GM19452 (cell line): ENCODE measurements at regions not wholly inside any gene's neighbourhood (a gene's known extent, or its start where the extent isn't known, plus 50 kb on each side); places are given as distances from the start of the nearest gene placed in this dataset.
"Not testable (repeated sequence)": the region's sequence is repeated elsewhere in the genome, so short reads cannot be mapped to it uniquely, and the experiment has no call there.

Experiments
- ATAC-seq: cut with Tn5 transposase; IDR thresholded peaks from one replicate; pipeline ENCODE4 v1.9.1; 2021; ENCODE audit not compliant: unreplicated experiment

DNA sequence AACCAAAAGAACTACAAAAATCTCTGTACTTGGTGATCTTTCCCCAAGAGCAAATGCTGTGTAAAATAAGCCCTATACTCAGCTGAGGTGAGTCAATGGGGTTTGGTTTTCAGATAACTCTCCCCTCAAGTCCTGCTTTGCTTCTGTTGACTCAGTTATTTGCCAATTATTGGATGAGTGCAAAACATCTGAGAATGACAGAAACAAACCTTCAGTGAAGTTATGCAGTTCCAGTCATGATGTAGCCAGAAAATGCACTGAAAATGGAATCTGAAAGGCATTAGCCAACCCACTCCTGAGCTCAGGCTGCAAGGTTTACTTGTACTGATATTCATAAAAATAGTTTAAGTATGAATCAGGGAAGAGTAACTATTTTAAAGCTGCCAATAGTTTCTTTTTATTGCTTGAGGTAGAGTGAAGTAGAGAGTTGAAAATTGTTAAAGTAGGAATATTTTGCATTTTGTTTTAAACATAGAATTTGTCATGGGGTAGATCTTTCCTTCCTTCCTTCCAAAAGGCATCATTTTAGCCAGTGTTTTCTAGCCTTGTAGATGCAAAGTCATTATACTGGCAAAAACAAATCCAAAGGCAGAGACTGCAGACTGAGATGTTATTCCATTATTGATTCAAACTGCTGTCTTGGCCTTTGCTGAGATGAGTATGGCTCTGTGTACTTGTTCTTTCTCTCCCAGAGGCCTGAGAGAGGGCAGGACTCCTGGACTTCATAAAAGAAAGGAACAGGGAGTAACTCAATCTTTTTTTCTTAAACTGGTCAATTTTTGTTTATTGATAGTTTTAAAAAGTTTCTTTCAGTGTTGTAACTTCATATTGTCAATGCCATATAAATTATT lies 215.3 kb downstream of the RND3 start:
- ATAC-seq, result no peak

DNA sequence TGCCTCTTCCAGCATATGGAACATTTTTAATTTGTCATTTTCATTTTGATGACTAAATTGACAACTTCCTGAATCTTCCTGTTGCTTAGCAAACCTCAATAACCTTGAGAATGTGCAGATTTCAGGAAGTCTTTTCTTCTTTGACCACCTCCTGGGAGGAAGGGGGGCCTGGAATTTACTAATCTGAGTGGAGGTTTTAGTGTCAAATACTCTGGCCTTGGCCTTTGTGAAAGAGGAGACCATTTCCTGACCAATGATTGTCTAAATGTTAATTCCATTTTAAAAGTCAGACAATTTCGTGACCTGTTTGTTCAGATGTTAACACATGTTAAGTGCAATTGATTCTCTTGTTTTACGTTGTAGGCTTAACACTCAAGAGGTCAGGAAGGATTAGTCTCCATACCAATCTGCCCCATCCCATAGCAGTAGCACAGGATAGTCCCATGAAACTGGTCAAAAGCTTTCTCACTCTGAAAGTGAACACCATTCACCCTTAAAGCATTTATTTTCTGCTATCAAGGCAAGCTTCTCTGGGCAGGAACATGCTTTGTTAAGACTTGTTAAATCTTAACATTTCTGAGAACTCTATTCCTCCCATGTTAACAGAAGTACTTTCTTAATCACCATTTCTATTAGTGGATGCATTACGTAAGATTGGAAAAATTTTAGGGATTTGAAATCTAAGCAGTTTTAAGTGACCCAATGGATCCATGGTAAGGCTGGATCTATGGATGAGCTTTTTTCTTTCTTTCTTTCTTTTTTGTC lies 219.6 kb downstream of the RND3 start:
- no peak for ATAC-seq

GRCh38 chr2:150266931-150267330 lies 220.5 kb downstream of the RND3 start:
- no peak for ATAC-seq

DNA sequence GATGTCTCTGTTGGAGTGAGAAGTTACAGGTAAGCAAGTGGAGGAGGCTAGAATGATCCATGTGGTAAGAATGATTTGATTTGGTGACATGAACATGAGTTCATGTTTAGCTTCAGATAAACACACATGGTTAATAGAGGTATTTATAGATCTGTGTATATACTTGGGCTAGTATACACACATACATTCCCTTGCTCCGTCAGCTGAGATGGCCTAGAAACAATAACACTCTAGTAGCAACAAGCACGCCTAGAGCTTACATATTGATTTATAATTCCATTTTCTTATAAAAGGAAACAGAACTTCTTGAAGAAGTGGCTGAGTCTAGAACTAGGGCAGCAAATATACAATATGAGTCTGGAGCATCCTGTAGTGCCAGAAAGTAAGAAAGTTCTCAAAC lies 223.0 kb downstream of the RND3 start:
- ATAC-seq, result no peak

- ATAC-seq, result no peak
These were observed 225.8 kb downstream of the RND3 start for GRCh38 chr2:150261691-150262090.

DNA sequence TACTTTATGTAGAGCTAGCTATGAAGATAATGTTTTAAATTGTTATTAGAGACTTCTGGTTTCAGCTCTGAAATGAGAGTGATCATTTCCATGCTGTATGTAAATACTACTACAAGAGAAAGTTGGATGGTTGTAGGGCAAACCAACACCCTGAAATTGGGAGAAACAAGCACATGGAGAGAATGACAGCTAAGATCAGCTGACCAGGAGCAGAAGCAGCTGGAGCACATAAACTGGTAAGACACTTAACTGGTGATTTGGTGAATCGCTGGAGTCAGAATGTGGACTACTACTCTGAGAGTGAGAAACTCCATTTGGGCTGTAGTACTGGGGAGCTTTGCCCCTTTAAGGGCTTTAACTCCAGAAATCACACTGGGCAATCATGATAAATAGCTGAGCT lies 226.8 kb downstream of the RND3 start:
- no peak for ATAC-seq

DNA sequence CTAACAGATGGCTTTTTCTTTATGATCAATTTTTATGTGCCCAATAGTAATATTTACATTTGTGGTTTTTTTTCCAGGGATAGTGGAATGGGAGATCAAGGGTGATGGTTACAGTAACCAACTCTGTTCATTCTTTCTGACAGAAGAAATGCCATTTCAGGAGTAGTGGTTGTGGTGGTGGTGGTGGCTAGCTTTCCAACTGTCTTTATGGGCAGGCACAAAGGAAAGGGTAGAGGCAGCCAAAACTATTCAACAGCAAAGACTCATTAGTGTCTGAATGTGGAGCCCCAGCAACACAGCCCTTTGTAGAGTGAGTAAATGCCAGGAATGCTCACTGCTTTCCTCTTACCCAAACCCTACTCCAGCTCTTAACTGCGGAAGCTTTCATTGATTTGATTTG lies 227.7 kb downstream of the RND3 start:
- ATAC-seq, result no peak

DNA sequence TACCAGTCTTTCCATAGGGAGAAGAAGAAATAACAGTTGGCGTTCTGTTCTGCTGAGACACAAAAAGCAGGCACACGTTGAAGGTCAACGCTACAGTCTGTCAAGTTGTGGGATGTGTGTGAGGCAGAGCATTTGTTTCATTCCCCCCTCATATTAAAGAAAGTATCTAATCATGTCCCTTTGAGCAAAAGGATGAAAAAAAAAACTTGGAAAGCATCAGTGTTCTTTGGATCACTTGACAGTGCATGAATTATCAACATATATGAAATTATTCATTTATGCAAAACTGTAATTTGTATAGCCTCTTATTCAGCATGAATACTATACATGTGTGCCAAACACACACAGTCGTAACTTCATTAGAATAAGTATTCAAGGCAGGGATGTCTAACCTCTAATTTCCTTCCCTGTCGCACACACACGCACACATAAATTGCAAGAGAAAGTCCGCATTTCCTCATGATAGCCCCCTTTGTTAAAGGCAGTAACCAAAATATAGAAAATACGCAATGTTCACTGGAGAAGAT lies 228.6 kb downstream of the RND3 start:
- no peak for ATAC-seq

DNA sequence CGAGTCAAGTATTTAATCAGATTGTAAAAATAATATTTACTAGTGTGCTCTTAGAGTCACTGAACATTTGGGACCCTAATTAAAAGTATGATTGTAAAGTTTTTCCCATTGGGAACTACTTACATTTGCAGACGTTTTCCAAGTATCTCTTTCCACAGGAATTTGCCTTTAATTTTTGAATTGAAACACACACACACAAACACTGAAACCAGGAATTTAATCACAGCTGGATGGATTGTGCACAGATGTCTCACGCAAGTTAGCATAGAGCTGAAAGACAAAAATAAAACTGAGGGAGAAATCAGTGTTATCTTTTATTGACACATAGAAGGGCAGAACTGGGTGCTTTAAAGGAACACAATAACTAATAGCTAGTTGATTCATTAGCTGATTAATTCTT lies 230.7 kb downstream of the RND3 start:
- no peak for ATAC-seq

- no peak for ATAC-seq
These were observed 231.9 kb downstream of the RND3 start for GRCh38 chr2:150255528-150255927.

- not testable (repeated sequence) for ATAC-seq
These were observed 237.7 kb downstream of the RND3 start for GRCh38 chr2:150249735-150250134.

DNA sequence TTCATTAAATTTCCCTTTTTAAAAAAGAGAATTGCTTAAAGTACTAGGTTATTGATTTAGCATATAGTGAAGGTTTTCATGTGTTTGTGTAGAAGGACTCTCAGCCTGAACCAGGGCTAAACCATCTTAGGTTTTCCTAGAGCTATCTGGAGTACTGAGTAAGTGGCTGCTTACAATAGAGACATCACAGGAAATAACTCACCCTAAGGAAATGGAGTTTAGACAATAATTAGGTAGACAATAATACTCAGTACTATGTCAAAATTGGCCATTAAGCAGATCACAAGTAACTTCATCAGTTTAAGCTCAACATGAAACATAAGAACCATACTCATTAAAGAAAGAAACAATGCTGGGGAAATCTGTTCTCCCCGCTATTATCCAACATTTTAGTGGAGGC lies 240.0 kb downstream of the RND3 start:
- no peak for ATAC-seq

DNA sequence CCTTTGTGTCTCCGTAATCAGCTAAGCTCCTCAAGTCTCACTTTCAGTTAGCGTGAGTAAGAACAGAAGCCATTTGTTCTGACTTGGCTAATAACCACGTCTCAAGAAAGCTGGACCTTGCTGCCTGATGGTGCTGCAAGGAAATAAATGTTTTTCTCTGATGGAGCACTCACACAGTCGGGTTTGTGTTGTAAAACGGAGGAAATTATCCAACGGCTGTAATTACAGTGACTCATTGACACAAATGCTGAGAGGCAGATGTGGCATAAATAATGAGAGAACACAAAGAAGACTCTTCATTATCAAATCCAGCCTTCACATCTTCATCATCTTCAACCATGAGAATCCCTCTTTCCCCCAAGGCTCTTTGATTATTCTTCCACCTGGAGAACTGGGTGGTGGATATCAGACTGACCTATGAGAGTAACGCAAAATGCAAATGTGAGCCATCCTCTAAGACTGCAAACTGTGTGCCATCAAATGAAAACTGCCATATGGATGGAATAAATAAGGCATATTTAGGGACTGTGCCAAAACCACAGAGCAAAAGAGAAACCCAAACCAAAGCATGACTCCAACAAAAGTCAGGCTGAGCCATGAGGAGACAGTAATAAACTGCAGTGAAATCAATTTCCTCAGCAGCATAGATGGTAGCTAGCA lies 252.6 kb downstream of the RND3 start:
- ATAC-seq, result no peak

GRCh38 chr2:150232871-150233270 lies 254.6 kb downstream of the RND3 start:
- ATAC-seq, result no peak

GRCh38 chr2:150232321-150232720 lies 255.1 kb downstream of the RND3 start:
- ATAC-seq, result no peak

GRCh38 chr2:150230616-150231015 lies 256.9 kb downstream of the RND3 start:
- no peak for ATAC-seq

GRCh38 chr2:150230004-150230403 lies 257.5 kb downstream of the RND3 start:
- no peak for ATAC-seq

GRCh38 chr2:150228936-150229335 lies 258.5 kb downstream of the RND3 start:
- no peak for ATAC-seq

GRCh38 chr2:150225030-150225429 lies 262.4 kb downstream of the RND3 start:
- ATAC-seq, result no peak

- no peak for ATAC-seq
These were observed 263.1 kb downstream of the RND3 start for GRCh38 chr2:150224321-150224720.

GRCh38 chr2:150222942-150223341 lies 264.5 kb downstream of the RND3 start:
- ATAC-seq, result no peak

- no peak for ATAC-seq
These were observed 265.1 kb downstream of the RND3 start for GRCh38 chr2:150222379-150222778.
